ENCODE measurements at regions not wholly inside any gene's neighbourhood (a gene's known extent, or its start where the extent isn't known, plus 50 kb on each side); places are given as distances from the start of the nearest gene placed in this dataset.

GRCh38 chr12:131208425-131208824 is 254.7 kb downstream of the ADGRD1 start:
- Histone ChIP-seq H2AFZ (replicated peaks; ENCODE audit: low read length, poor library complexity) (no peak overlapping the region), H2AK5ac (ENCODE audit: low read depth, low read length) (no peak overlapping the region), H3K18ac (ENCODE audit: low read depth, low read length) (no peak overlapping the region), H3K27ac (ENCODE audit: insufficient read depth, low read length) (no peak overlapping the region), H3K79me1 (ENCODE audit: low read depth in 1 of 2, low read length in 2 of 2) (no peaks in the 10 kb centered on the region), H3K4me3 (ENCODE audit: insufficient read depth, low read depth, low read length) (no peak overlapping the region), H3K14ac (replicated peaks; ENCODE audit: low read depth, low read length) (no peak overlapping the region), H3K4me1 (ENCODE audit: control insufficient read depth, insufficient read depth, low read length) (no peaks in the 10 kb centered on the region), H2BK15ac (ENCODE audit: low read depth, low read length) (no peak overlapping the region), H3K36me3 (ENCODE audit: control insufficient read depth, insufficient read depth, low read length) (no peaks in the 10 kb centered on the region), H3K56ac (ENCODE audit: extremely low read depth, insufficient read depth, low read length) (no peak overlapping the region), H3K23ac (ENCODE audit: low read depth, low read length) (no peak overlapping the region), H3K9me3 (ENCODE audit: control insufficient read depth, insufficient read depth, low read length) (peaks cover 44% of the 10 kb centered on the region), H2BK5ac (ENCODE audit: low read depth, low read length, poor library complexity, severe bottlenecking) (no peak overlapping the region), H4K20me1 (ENCODE audit: insufficient read depth, low read length) (no peaks in the 10 kb centered on the region), H2BK120ac (ENCODE audit: low read depth, low read length) (no peak overlapping the region), H3K9me1 (ENCODE audit: insufficient read depth, low read length) (no peaks in the 10 kb centered on the region), H2BK20ac (ENCODE audit: low read depth, low read length) (no peak overlapping the region), H3K27me3 (ENCODE audit: control insufficient read depth, insufficient read depth, low read length) (no peaks in the 10 kb centered on the region), H4K5ac (ENCODE audit: low read depth, low read length) (no peak overlapping the region), H2AK9ac (replicated peaks; ENCODE audit: low read depth, low read length, poor library complexity) (no peak overlapping the region), H3K9ac (ENCODE audit: low read depth, low read length) (no peak overlapping the region), H4K91ac (ENCODE audit: insufficient read depth, low read depth, low read length) (no peak overlapping the region), H3K4me2 (ENCODE audit: low read depth, low read length) (no peak overlapping the region), H4K8ac (ENCODE audit: low read depth in 2 of 2, low read length in 2 of 2) (no peak overlapping the region), H3K4ac (ENCODE audit: low read depth, low read length) (no peak overlapping the region)
- BruUV-seq (replicated peaks): no TSS peak
- intact Hi-C loops (cut with micrococcal nuclease) (no loop called here), dilution Hi-C loops (cut with HindIII; ENCODE audit: low sequenced_read_pairs, unreplicated experiment) (no loop called here), in situ Hi-C loops (cut with MboI; ENCODE audit: low sequenced_read_pairs) (no loop called here)
- no peak for TF ChIP-seq FOS (IDR thresholded peaks at IDR 0.05; ENCODE audit: low read depth, low read length)
- 47% methylated on average over 3 of the region's 5 CpGs; no CpG with 5 or more reads in 1 of the 2 experiments for WGBS, 2 experiments (ENCODE audit: extremely low coverage in 2 of 2, insufficient read length in 1 of 2)
- POLR2A ChIA-PET (ENCODE audit: unreplicated experiment): no interaction called here
- ATAC-seq (ENCODE audit: low read depth) (no peak), DNase-seq (no peak)
- CTCF ChIA-PET: no interaction called here

Data from IMR-90 (cell line).